ENCODE measurements at regions not wholly inside any gene's neighbourhood (a gene's known extent, or its start where the extent isn't known, plus 50 kb on each side); places are given as distances from the start of the nearest gene placed in this dataset.

GRCh38 chr2:240236217-240237111 lies 96.0 kb upstream of the OTOS start:
- no peak overlapping the region for H3K4ac ChIP-seq (replicated peaks; ENCODE audit: insufficient read length, low read depth, low read length)
- no peak overlapping the region for H3K9ac ChIP-seq (replicated peaks in 1 of 4; ENCODE audit: extremely low read depth in 1 of 4, low read depth in 3 of 4, low read length in 3 of 4)
- DNase-seq (ENCODE audit: low read depth in 1 of 2, low spot score in 2 of 2) (peak in 1 of 2 experiments; percentile 33), FAIRE-seq (no peak)
- peaks cover 5% of the 10 kb centered on the region; the same call in 1 of the 2 replicates for H3K23me2 ChIP-seq (ENCODE audit: low read depth, low read length)
- H2BK120ac ChIP-seq (replicated peaks; ENCODE audit: low read depth, low read length) = no peak overlapping the region
- no peak overlapping the region for H2AK5ac ChIP-seq (ENCODE audit: low read depth, low read length)
- H3K14ac ChIP-seq (ENCODE audit: insufficient read length) = no peak overlapping the region
- CTCF ChIA-PET (ENCODE audit: partially characterized antibody) = interaction anchor here (1.0 to 1.1 kb wide), 2 partner anchors 14 to 175 kb away, joined by 3 read pairs; no protein-coding TSS in a partner anchor
- H4K5ac ChIP-seq (ENCODE audit: insufficient read length, low read depth, low read length) = no peak overlapping the region
- H2AFZ ChIP-seq (ENCODE audit: low read length) = no peak overlapping the region
- H2BK5ac ChIP-seq (ENCODE audit: low read depth, low read length) = no peak overlapping the region
- WGBS, 2 experiments (ENCODE audit: extremely low coverage in 1 of 2, insufficient coverage in 1 of 2, insufficient read length in 1 of 2, insufficient replicate concordance in 2 of 2, low coverage in 1 of 2, low lambda C conversion rate in 2 of 2, missing lambda C conversion rate in 1 of 2) = 79% methylated on average over 11 of the region's 12 CpGs; no CpG with 5 or more reads in 1 of the 2 experiments
- peaks cover 1 to 4% of the 10 kb centered on the region in 2 experiments for H4K20me1 ChIP-seq (replicated peaks in 1 of 2; ENCODE audit: control insufficient read depth in 1 of 2, insufficient read depth in 2 of 2, low read length in 2 of 2)
- H4K8ac ChIP-seq (ENCODE audit: extremely low read depth, insufficient read depth, low read length) = no peak overlapping the region
- TF ChIP-seq SIN3A (conservative IDR thresholded peaks at IDR 0.05 in 1 of 2, IDR thresholded peaks at IDR 0.05 in 1 of 2; ENCODE audit: low read depth in 1 of 2, low read length in 2 of 2) (peak; percentile 82 to 83; a peak in 2 of 4 replicates), SP1 (IDR thresholded peaks at IDR 0.05; ENCODE audit: low read depth, low read length) (no peak), POLR2A (IDR thresholded peaks at IDR 0.05; ENCODE audit: control extremely low read depth in 1 of 2, low read depth in 2 of 2, low read length in 2 of 2) (no peak), SRF (IDR thresholded peaks at IDR 0.05; ENCODE audit: low read depth, low read length) (no peak), E2F6 (IDR thresholded peaks at IDR 0.05) (no peak), TCF12 (IDR thresholded peaks at IDR 0.05; ENCODE audit: low read depth, low read length) (no peak)
- H3K23ac ChIP-seq (ENCODE audit: insufficient read length) = no peak overlapping the region
- H4K91ac ChIP-seq (replicated peaks; ENCODE audit: insufficient read length, low read length) = no peak overlapping the region
- H3K79me1 ChIP-seq (ENCODE audit: low read depth, low read length) = no peaks in the 10 kb centered on the region
- peaks cover 0 to 6% (median 2%) of the 10 kb centered on the region in 4 experiments; a peak in 5 of 7 replicates for H3K4me1 ChIP-seq (replicated peaks in 1 of 4; ENCODE audit: control insufficient read depth in 3 of 4, insufficient read depth in 4 of 4, low read length in 3 of 4)
- no peaks in the 10 kb centered on the region for H3K9me3 ChIP-seq (ENCODE audit: insufficient read depth in 2 of 2, low read depth in 1 of 2, low read length in 1 of 2)
- POLR2A ChIA-PET (ENCODE audit: partially characterized antibody) = no interaction called here
- H2BK15ac ChIP-seq (ENCODE audit: low read length) = no peak overlapping the region
- H3K27me3 ChIP-seq (replicated peaks in 1 of 4; ENCODE audit: control insufficient read depth in 3 of 4, extremely low read depth in 1 of 4, insufficient read depth in 3 of 4, low read length in 3 of 4) = peaks cover 0 to 2% (median 0%) of the 10 kb centered on the region in 4 experiments; a peak in 3 of 7 replicates
- no peak overlapping the region for H3K4me2 ChIP-seq (ENCODE audit: insufficient read depth in 1 of 2, low read depth in 2 of 2, low read length in 2 of 2)
- H2BK12ac ChIP-seq (ENCODE audit: low read depth, low read length) = no peak overlapping the region
- H3K18ac ChIP-seq (ENCODE audit: extremely low read depth, low read length) = no peak overlapping the region
- no peak overlapping the region for H3K56ac ChIP-seq (replicated peaks; ENCODE audit: insufficient read length, low read depth, low read length)
- H3K79me2 ChIP-seq (ENCODE audit: control insufficient read depth in 1 of 2, insufficient read depth in 2 of 2, low read length in 2 of 2) = no peaks in the 10 kb centered on the region
- H3K4me3 ChIP-seq (ENCODE audit: extremely low read depth in 1 of 4, insufficient read depth in 2 of 4, low read depth in 3 of 4, low read length in 4 of 4) = no peak overlapping the region
- H3K27ac ChIP-seq (ENCODE audit: low read depth, low read length) = no peak overlapping the region
- no peak overlapping the region for H2BK20ac ChIP-seq (ENCODE audit: low read length)
- no peaks in the 10 kb centered on the region for H3K36me3 ChIP-seq (ENCODE audit: control insufficient read depth in 2 of 4, insufficient read depth in 4 of 4, low read length in 3 of 4)

Data from H1 (cell line).